NCI-H446 (cell line): ENCODE measurements at regions not wholly inside any gene's neighbourhood (a gene's known extent, or its start where the extent isn't known, plus 50 kb on each side); places are given as distances from the start of the nearest gene placed in this dataset.
"Not testable (repeated sequence)": the region's sequence is repeated elsewhere in the genome, so short reads cannot be mapped to it uniquely, and the experiment has no call there.

Experiments
- DNase-seq, 2 experiments: peaks; one replicate each; lab custom pipeline; 2025; lab: John Stamatoyannopoulos, UW

DNA sequence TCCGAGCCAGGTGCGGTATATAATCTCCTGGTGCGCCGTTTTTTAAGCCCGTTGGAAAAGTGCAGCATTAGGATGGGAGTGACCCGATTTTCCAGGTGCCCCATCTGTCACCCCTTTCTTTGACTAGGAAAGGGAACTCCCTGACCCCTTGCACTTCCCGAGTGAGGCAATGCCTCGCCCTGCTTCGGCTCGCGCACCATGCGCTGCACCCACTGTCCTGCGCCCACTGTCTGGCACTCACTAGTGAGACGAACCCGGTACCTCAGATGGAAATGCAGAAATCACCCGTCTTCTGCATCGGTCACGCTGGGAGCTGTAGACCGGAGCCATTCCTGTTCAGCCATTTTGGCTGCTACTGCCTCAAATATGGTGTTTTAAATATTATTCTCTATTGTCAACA, 198.0 kb downstream of the MEIS1 start:
- not testable (repeated sequence) for DNase-seq

DNA sequence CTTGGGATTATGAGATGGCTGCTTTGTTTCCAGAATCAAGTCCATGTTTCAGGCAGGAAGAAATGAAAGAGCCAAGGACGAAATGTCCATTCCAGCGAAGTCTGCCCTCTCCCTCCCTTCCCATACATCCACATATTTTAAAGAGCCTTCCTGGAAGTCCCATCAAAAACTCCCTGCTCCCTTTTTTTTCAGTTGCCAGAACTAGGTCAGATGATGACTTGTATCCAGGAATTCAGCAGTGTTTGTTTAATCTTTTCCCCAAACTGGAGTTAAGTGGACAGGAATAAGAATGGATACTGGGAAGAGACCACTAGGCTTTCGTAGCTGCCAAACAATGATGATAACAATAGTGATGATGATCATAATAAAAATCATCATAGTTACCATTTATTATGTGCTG, 198.7 kb downstream of the MEIS1 start:
- no peak for DNase-seq

DNA sequence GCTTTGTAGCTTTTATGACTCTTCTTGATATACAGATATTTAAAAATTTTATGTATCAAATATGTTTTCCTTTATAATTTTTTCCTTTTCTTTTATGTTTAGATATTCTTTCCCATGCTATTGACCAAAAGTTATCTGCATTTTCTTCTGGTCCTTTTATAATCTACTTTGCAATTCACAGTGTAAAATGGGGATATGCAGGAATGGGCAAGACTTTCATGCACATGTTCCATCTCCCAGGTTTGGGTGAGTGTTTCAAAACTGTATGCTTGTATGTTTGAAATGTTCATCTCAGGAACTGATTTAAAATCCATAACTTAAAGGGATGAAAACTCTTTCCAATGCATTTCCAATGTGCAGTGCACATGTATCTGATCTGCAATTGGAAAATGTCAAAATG, 199.9 kb downstream of the MEIS1 start:
- DNase-seq: no peak

DNA sequence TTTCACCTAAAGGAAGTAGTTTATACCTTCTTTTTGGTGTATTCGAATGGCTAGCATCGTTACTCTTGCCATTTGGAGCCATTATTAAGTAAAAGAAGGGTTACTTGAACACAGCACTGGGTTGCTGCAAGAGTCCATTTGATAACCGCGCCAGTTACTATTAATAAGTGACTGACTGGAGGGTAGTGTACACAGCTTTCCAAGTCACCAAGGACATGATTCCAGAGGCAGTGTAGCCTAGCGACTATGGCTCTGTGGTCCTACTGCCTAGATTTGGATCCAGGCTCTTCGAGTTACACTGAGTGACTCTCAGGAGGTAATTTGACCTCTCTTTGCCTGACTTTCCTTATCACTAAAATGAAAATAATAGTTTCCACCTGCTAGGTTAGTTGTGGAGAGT, 206.8 kb downstream of the MEIS1 start:
- DNase-seq: no peak

DNA sequence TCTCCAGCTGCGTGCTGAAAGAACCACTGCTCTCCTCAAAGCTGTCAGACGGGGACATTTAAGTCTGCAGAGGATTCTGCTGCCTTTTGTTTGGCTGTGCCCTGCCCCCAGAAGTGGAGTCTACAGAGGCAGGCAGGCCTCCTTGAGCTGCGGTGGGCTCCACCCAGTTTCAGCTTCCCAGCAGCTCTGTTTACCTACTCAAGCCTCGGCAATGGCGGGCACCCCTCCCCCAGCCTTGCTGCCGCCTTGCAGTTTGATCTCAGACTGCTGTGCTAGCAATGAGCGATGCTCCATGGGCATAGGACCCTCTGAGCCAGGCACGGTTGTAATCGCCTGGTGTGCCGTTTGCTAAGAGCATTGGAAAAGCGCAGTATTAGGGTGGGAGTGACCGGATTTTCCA, 213.2 kb downstream of the MEIS1 start:
- DNase-seq: not testable (repeated sequence)

DNA sequence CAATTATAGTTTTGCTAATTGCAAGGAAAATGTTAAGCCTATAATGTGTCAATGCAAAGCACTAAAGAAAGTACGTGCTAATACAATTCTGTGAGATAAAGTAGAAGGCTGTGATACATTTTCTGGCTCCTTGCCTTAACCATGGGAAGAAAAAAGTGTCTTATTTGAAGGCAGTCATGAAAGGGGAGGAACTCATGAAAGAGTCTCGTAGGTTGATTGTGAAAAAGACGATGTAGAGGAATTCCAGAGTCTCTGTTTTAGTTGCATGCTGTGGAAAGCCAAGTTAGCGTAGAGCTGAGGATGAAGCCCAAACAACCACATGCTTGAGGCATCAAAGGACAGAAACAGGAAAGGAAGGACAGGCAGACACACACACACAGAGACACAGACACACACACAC, 214.1 kb downstream of the MEIS1 start:
- no peak for DNase-seq

DNA sequence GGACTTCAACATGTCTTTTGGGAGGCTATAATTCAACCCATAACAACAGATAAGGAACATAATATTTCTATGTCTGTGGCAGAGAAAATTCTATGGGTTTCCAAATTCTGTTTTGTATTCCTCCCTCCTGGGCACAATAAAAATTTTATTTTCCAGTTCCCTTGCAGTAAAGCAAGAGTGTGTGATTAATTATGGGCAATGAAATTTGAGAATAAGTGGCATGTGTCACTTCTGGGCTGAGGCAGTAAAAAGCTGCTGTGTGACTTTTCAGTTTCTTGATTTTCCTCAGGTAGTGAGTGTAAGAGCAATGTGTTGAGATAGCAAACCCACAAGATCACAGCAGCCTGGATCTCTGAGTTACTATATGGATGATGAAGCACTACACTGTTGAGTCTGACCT, 216.4 kb downstream of the MEIS1 start:
- DNase-seq: no peak

DNA sequence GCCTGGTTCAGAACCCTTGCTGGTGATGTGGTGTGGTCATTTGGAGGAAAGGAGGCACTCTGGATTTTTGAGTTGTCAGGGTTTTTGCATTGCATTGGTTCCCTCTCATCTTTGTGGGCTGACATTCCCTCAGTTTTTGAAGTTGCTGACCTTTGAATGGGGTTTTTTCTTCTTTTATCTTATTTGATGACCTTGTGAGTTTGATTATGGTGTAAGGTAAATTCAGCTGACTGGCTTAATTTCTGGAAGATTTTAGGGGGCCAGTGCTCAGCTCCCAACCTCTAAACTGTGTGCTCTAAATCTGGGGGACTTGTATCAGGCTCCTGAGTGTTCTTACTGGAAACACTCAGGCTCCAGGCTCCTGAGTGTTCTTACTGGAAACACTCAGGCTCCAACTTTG, 225.9 kb downstream of the MEIS1 start:
- DNase-seq: no peak

DNA sequence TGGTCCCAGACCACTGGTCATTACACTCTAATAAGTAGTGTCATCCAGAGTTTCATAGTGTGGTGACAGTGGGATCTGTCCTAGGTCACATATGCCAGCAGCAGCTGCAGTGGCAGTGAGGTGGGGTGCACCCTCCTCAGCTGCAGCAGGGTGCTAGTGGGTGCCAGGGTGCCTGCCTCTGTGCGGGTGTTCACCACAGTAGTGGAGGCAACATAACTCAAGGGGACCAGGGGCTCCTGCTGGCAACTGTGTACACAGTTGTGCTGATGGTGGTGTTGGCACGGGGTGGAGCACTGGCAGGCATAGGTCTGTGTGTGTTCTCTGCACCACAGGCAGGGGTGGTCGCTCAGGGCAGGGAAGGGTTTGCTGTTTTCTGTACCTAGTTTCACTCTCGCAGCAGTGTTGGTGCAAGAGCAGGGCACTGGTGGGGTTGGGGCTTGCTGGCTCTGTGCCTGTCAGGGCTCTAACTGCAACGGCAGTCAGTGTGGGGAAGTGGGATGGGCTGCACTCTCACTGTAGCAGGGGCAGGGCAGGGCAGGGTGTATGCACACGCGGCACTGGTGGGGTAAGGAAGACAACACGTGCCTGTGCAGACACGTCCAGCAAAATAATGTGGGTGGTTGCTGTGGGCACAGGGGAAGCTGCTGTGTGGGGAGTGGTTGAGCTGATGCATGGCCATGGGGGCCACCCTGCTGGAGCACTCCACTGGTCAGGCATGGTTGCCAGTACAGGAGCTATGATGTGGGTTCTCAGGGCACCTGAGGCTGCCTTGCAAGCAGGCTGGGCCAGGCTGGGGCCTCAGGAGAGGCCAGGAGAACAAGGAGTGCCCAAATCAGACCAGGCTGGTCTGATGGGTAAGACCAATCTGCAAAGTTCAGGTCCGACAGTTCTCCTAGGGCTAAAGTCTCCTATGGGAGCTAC, 226.6 kb downstream of the MEIS1 start:
- no peak for DNase-seq

DNA sequence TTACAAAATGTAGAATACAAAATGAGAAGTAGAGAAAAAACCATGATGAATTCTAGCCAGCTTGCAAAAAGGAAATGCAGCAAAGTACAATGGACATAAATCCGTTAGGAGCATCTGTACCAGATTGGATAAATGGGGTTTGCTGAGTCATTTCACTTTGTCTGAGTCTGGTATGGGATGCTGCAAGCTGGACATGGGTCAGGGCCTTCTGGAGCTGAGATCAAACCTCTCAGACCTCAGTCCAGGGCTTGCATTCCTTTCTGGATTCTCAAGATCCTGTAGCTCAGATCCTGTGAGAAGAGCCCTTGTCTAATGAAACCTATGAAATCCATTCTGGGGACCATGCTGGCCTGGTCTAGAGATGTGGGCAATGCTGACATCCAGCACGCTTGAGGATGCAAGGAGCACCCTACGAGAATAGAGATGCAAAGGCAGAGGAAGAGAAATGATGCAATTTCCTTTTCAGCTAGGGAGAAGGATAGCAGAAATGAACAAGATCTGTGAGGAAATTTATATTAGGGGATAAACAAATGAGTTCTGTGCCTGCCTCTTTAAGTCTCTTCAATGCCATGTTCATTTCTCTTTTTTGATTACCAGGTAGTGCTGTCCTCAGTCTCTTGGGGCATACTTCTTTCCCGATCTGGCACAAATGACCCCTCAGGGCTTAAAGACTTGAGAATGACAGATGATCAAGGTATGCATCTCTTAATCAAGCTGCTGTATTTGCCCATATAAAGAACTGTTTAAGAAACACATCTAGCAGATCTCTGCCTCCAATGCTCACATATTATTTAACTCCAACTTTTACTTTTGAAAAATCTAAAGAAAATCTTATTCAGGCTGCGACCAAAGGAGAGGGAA, 230.4 kb downstream of the MEIS1 start:
- no peak for DNase-seq

DNA sequence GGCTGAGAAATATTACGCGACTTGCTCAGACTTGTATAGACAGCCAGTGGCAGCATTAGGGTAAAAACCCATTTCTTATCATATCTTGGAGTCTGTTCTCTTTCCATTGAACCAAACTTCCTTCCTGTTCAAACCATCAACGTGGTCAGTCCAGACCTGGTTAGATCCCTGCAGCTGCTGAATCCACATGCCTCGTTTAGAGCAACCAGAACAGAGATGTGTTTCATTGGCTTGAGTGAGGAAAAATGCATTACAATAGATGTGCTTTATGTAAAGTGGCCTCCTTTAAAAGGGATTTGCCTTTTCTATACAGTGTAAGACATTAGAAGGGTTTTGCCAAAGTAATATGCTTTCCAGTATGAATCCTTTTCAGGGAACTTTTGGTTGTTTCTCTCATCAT, 232.4 kb downstream of the MEIS1 start:
- DNase-seq: no peak

DNA sequence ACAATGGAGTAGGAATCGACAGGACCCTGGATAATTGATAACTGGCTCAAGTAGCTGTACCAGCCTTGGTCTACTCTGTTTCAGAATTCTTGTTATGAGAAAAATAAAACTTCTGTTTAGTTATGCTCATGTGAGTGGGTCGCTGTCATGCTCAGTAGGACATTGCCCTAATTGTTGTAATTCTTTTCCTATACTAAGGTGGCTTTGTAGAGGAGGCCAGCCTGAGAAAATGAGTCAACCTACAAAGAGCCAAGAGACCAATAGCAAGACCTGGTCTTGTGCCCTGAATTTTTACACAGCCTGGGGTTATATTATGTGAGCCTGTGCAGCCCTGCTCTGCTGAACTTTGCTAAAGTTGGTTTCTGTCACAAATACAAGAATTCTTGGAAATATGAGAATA, 238.4 kb downstream of the MEIS1 start:
- no peak for DNase-seq

DNA sequence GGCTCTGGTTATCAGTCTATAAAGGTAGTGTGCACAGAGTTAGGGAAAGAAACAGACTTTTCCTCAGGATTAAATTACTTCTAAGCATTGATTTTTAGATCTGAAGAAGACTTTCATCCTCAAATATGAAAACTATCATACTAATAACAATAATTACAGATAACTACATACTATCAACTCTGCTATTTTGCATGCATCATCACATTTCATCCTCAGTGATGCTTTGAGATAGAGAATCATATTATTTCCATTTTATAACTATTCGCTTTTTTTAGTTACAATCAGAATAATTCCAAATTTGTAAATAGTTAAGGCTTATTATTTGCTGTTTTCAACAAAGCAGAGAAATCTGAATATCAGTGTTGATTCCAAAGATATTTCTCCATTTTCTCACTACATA, 239.2 kb downstream of the MEIS1 start:
- no peak for DNase-seq

DNA sequence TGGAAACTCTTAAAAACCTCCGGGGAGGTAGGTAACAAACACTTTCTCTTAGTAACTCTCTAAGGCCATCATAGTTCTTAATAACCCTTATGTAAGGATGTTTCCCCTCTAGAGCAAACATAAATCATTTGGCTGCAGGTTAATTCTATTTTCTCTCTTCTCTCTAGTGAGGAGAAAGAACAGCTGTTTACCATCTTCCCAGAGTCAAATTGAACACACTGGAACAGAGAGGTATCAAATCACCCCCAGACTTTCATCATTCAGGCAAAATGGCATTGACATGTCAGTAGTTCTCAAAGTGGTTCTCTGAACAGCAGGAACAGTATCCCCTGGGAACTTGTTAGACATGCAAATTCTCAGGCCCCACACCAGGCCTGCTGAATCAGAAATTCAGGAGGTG, 240.7 kb downstream of the MEIS1 start:
- DNase-seq: no peak

DNA sequence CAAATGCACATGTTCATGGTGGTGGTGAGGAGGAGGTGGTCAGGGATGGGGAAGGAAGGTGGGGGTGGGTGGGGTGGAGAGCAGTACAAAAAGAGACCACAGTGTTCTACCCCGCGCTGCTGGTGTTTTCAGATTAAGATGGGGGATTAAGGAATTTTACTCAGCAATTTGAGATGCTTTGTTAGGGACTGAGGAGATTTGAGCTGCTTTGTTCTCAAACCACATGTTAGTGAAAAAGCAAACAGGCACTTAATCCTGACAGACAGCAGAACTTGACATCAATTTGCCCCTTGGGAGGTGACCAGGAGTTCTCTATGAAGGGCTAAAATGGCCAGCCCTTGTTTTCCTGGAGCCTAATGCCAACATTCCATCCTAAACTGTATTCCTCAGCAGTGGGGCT, 244.5 kb downstream of the MEIS1 start:
- no peak for DNase-seq

DNA sequence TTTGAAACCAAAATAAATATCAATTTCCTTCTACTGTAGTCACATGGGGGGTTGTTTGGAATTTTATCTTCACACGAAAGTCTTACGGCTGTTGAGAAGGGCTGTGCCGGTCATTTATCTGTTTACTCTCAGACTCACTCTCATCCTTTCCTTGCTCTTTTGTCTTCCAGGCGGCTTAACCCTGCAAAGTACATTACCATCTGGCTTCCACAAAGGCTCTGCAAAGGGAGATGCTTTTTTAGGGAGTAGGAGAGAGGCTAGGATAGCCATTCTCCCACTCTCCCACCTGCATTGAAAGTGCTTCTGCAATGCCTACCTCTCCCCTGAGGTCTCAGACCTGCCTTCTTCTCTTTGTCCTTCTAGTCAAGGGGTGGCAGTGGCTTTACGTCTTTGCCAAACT, 247.6 kb downstream of the MEIS1 start:
- no peak for DNase-seq

DNA sequence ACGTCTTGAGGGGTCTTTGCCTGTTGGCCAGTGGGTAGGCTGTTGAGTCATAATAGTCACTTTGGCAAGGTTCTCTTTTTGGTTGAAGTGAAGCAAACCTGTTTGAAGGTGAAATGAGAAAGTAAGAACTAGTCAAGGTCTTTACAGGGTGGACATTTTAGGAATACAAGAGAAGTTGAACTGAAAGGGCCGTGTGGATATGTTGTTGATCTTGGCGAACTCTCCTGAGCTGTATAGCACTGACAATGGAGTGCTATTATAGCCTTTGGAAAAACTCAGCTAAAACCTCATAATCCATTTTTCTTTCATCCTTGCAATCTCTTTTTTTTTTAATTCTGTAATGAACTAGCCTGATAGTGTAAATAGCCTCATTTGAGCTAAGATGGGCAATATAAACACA, 248.1 kb downstream of the MEIS1 start:
- DNase-seq: no peak

DNA sequence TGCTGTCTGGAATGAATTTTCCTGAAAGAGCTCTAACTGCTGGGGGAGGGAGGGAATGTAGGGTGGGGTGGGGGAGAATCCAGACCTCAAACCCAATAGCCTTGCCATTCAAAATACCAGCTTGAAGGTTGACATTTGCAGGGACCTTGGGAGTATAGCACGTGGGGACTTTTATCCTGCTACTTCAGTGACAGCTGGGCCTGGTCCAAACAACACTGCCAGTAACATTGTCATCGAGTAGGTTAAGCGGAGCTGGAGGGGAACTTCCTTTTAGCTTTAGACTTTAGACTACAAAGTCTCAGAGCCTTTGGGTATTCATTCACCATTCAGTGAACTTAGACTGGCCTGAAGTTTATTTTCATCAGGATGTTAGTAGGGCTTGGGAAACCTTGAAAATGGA, 248.7 kb downstream of the MEIS1 start:
- no peak for DNase-seq

DNA sequence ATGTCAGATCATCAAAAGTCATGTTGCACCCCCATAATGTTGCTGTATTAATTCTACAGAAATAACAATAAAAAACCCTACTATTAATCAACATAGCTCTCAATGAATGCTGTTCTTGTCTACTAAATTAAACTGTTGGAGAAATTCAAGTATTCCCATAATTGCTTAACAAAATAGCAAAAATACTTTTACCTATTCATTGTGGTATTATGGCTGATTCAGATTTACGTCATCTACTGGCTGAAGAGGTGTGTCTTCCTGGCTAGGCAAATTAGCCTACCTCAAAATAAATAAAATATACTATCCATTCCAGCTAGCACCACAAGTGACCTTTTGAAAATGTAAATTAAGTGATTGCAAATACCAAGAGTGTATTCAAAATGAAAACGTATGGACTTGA, 249.4 kb downstream of the MEIS1 start:
- no peak for DNase-seq

DNA sequence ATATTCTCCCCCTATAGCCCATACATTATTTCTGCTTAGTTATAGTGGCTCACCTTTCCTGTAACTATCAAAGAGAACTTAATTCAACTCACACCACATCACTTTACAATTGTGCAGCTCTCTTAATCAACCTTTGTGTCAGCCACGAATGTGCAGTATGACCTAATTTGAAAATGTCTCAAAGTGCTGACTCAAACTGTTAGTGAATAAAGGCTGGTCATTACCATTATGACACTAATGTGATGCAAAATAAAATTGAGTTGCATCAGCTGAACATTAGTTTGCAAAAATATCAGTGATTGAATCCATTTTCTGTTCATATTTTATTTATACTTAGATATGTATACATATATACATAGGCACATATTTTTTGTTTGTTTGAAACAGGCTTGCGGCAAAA, 251.8 kb downstream of the MEIS1 start:
- DNase-seq: no peak

DNA sequence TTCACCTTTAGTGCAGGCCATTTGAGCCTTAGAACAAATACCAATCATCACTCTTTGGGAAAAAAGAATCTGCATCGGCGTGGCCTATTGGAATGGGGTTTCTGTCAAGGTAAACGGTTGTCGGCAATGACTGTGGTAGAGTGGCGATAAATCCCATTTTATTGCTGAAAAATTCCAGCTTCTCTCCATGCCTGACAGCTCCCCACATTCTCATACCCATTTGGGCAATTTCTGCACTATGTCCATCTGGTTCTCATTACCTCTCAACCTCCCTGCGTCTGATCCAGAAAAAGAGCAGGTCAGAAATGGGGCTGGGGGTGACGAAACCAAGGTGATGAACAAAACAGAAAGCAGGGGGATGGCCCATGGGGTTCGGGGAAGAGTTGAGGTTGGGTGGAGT, 254.0 kb downstream of the MEIS1 start:
- no peak for DNase-seq

DNA sequence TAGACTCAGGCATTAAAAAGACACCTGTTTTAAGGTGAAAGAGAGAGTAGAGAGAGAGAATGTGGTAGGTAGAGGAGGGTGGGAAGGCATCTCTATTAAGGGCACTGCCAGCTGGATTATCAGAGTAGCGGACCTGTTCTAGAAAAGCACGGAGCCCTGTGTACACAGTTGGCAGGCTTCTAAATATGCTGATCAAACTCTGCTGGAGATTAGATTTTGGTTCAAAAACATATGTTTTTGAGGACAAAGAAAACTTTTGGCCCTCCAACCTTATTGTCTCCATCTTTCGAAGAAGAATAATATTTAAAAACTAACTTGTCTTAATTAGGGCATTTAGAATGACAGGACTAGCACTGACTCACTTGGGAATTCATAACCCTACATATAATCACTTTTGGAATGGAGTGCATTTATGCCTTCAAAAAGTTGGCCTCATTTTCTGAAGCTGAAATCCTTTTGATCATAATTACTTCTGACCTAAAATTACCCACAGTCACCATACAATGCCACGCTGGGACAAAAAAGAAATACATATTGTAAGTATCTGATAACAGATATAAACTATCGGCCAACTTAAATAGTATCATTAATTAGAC, 254.6 kb downstream of the MEIS1 start:
- DNase-seq: no peak
